Nephron progenitor cell (in vitro differentiated cells): ENCODE measurements at regions not wholly inside any gene's neighbourhood (a gene's known extent, or its start where the extent isn't known, plus 50 kb on each side); places are given as distances from the start of the nearest gene placed in this dataset.

Experiments used
- DNase-seq: peaks from one replicate; pipeline ENCODE4 v3.0.0; 2021
- H3K27ac Mint-ChIP-seq: 2 replicates; pipeline ENCODE4 v1.8.0; 2021; ENCODE audit warnings: mild to moderate bottlenecking, moderate library complexity, mixed read lengths
- H3K27me3 Mint-ChIP-seq: 2 replicates; pipeline ENCODE4 v1.8.0; 2021; ENCODE audit warnings: mild to moderate bottlenecking, low read depth, mixed read lengths; ENCODE audit not compliant: poor library complexity
- H3K36me3 Mint-ChIP-seq: 2 replicates; pipeline ENCODE4 v1.8.0; 2021; ENCODE audit warnings: low read depth, mixed read lengths
- H3K4me1 Mint-ChIP-seq: 2 replicates; pipeline ENCODE4 v1.8.0; 2021; ENCODE audit warnings: mixed read lengths
- H3K4me3 Mint-ChIP-seq: 2 replicates; pipeline ENCODE4 v1.8.0; 2021; ENCODE audit warnings: mild to moderate bottlenecking, moderate library complexity, mixed read lengths
- H3K9me3 Mint-ChIP-seq: 2 replicates; pipeline ENCODE4 v1.8.0; 2021; ENCODE audit warnings: mild to moderate bottlenecking, moderate library complexity, mixed read lengths
- CTCF ChIP-seq: fragments of 200-600 bp; sonication (generic); IDR thresholded peaks from 2 replicates; pipeline ENCODE4 v1.5.0; 2021; ENCODE audit warnings: antibody characterized with exemption

- Mint-ChIP-seq H3K9me3 (no peaks in the 10 kb centered on the region), H3K4me1 (peaks cover 91% of the 10 kb centered on the region), H3K27ac (peak overlapping the region; percentile 36), H3K27me3 (peaks cover 10% of the 10 kb centered on the region), H3K4me3 (no peak overlapping the region), H3K36me3 (no peaks in the 10 kb centered on the region)
- no peak for TF ChIP-seq CTCF
- DNase-seq: no peak
Measured at GRCh38 chr21:45354970-45355369, 50.0 kb upstream of the COL18A1 start.
